Omental fat pad (tissue), 3 donors: ENCODE measurements at regions not wholly inside any gene's neighbourhood (a gene's known extent, or its start where the extent isn't known, plus 50 kb on each side); places are given as distances from the start of the nearest gene placed in this dataset.

Experiments
- ATAC-seq: fragments of 150-250 bp; one replicate; pipeline ENCODE4 v1.9.1; 2016; ENCODE audit warnings: mild to moderate bottlenecking, moderate library complexity; ENCODE audit not compliant: low FRiP score
- DNase-seq: peaks from one replicate; pipeline ENCODE4 v3.0.0-alpha.2; 2019; ENCODE audit warnings: low spot score
- TF ChIP-seq, protein P1 (sequence below), 3 donors: fragments of 450-650 bp; IDR thresholded peaks; one replicate each; pipeline ENCODE4 v1.5.1; 2016 to 2017; ENCODE audit warnings: antibody characterized with exemption in 3 of 3, mild to moderate bottlenecking in 3 of 3, moderate library complexity in 2 of 3

DNA sequence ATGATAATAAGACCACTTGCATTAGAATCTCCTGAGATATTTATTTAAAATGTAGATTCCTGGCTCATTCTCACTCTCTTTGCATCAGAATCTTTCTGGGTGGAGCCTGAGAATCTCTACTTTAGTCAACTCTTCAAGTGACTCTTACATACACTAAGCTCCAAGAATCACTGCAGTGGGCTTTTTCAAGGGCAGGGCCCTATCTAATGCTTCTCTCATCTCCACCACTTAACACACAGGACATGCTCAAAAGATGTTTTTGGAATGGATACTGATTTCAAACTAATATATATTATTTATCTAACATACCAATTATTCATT is 68.9 kb upstream of the GAP43 start:
- ATAC-seq (no peak), DNase-seq (no peak)
- TF ChIP-seq, protein P1, sequence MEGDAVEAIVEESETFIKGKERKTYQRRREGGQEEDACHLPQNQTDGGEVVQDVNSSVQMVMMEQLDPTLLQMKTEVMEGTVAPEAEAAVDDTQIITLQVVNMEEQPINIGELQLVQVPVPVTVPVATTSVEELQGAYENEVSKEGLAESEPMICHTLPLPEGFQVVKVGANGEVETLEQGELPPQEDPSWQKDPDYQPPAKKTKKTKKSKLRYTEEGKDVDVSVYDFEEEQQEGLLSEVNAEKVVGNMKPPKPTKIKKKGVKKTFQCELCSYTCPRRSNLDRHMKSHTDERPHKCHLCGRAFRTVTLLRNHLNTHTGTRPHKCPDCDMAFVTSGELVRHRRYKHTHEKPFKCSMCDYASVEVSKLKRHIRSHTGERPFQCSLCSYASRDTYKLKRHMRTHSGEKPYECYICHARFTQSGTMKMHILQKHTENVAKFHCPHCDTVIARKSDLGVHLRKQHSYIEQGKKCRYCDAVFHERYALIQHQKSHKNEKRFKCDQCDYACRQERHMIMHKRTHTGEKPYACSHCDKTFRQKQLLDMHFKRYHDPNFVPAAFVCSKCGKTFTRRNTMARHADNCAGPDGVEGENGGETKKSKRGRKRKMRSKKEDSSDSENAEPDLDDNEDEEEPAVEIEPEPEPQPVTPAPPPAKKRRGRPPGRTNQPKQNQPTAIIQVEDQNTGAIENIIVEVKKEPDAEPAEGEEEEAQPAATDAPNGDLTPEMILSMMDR (IDR thresholded peaks at IDR 0.05) = no peak

DNA sequence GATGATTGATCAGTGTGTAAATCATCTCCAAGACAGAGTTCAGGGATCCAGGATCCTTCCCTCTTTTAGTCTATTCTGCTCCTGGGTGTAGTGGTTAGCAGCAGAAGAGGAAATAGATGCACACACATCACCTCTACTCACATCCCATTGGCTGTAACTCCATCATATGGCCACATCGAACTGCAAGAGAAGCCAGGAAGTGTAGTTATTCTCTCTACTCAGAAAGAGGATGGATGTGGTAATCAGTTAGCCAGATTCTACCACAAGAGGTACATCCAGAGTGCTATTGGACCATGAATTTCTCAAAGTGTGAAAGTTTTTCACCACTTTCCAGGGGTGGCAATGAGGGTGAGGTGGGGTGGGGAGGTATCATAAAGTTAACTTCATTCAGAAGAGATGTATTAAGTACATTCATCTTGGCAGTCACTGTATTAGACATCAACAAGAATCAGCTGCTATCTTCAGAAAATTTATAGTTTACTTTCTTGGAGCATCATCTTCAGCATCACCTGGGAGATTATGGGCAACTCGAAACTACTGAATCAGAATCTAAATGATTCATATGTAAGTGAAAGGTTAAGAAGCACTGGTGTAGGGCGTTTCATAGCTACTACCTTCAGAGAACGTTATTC is 60.6 kb upstream of the GAP43 start:
- DNase-seq (no peak), ATAC-seq (no peak)
- TF ChIP-seq, protein P1 (IDR thresholded peaks at IDR 0.05) = no peak

DNA sequence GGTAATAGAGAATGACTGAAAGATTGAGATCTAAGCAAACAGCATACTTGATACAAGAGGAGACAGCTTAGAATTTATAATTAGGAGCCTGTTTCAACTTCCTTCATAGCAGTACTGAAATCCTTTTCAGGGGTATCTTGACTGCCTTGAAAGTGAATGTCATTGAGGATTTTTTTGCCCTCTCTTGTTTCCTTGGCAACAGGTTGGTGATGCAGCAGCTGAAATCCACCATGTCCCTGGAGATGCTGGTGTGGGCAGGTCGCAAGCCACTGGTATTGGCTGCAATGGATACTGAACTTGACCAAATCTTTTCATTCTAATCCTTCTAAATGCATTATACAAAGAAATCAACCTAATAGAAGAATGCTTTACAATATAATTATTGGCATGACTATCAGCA is 59.3 kb upstream of the GAP43 start:
- ATAC-seq (no peak), DNase-seq (no peak)
- TF ChIP-seq, protein P1 (IDR thresholded peaks at IDR 0.05) = no peak

DNA sequence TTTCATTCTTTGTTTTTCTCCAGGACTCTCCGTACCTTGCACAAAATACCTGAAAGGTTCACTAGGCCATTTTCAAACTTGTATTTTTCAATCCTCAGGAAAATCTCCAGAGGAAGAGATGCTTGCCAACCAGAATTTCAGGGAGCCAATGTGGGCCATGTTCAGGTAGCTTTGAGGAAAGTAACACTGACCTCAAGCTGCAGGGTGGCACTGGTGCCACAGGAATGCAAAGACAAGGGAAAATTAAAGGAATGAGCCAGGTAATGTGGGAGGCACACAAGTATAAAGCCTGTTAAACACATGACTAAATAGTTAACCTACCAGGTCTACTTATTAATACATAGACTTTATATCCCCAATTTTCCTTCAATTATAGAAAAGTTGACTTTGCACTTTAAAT is 51.9 kb upstream of the GAP43 start:
- DNase-seq (no peak), ATAC-seq (no peak)
- TF ChIP-seq, protein P1 (IDR thresholded peaks at IDR 0.05) = no peak
